ENCODE measurements at regions not wholly inside any gene's neighbourhood (a gene's known extent, or its start where the extent isn't known, plus 50 kb on each side); places are given as distances from the start of the nearest gene placed in this dataset.

DNA sequence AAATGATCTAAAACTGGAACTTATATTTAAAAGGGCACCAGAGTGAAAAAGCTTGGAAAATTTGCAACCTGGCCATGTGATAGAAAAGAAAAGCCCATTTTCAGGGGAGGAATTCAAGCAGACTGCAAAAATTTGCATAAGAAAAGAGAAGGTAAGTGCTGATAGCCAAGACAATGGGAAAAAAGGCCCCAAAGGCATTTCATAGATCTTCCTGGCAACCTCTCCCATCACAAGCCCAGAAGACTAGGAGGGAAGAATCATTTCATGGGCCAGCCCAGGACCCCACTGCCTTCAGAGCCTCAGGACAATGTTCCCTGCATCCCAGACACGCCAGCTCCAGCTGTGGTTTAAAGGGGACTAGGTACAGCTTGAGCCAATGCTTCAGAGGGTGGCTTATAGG lies 887.3 kb upstream of the DIAPH2 start:
- Histone ChIP-seq H3K27me3 (ENCODE audit: control insufficient read depth in 4 of 4, insufficient read depth in 4 of 4, low read length in 3 of 4) (no peaks in the 10 kb centered on the region), H3K9ac (ENCODE audit: low read depth in 1 of 2, low read length in 2 of 2) (no peak overlapping the region), H3K27ac (ENCODE audit: low read depth in 1 of 2, low read length in 2 of 2) (no peak overlapping the region), H3K4me1 (ENCODE audit: control insufficient read depth in 4 of 4, insufficient read depth in 4 of 4, low read length in 3 of 4) (no peaks in the 10 kb centered on the region), H3K4me3 (ENCODE audit: low read depth in 1 of 3, low read length in 3 of 3) (no peak overlapping the region), H3K9me3 (ENCODE audit: control insufficient read depth in 4 of 4, low read length in 3 of 4) (no peaks in the 10 kb centered on the region), H3K36me3 (ENCODE audit: control insufficient read depth in 4 of 4, insufficient read depth in 3 of 4, low read depth in 1 of 4, low read length in 3 of 4) (no peaks in the 10 kb centered on the region)
- no peak for DNase-seq (ENCODE audit: low spot score)
- WGBS: 74% methylated on average over 1 of the region's 1 CpG
- TF ChIP-seq FOXA2 (IDR thresholded peaks at IDR 0.05) (no peak), HNF4A (conservative IDR thresholded peaks at IDR 0.05) (no peak), MAX (IDR thresholded peaks at IDR 0.05) (no peak), YY1 (IDR thresholded peaks at IDR 0.05) (no peak), RAD21 (IDR thresholded peaks at IDR 0.05) (no peak), EGR1 (IDR thresholded peaks at IDR 0.05; ENCODE audit: low read depth in 2 of 2) (no peak), JUND (IDR thresholded peaks at IDR 0.05) (no peak), HNF4G (IDR thresholded peaks at IDR 0.05) (no peak), TAF1 (conservative IDR thresholded peaks at IDR 0.05) (no peak)
- TF ChIP-seq, protein P1, sequence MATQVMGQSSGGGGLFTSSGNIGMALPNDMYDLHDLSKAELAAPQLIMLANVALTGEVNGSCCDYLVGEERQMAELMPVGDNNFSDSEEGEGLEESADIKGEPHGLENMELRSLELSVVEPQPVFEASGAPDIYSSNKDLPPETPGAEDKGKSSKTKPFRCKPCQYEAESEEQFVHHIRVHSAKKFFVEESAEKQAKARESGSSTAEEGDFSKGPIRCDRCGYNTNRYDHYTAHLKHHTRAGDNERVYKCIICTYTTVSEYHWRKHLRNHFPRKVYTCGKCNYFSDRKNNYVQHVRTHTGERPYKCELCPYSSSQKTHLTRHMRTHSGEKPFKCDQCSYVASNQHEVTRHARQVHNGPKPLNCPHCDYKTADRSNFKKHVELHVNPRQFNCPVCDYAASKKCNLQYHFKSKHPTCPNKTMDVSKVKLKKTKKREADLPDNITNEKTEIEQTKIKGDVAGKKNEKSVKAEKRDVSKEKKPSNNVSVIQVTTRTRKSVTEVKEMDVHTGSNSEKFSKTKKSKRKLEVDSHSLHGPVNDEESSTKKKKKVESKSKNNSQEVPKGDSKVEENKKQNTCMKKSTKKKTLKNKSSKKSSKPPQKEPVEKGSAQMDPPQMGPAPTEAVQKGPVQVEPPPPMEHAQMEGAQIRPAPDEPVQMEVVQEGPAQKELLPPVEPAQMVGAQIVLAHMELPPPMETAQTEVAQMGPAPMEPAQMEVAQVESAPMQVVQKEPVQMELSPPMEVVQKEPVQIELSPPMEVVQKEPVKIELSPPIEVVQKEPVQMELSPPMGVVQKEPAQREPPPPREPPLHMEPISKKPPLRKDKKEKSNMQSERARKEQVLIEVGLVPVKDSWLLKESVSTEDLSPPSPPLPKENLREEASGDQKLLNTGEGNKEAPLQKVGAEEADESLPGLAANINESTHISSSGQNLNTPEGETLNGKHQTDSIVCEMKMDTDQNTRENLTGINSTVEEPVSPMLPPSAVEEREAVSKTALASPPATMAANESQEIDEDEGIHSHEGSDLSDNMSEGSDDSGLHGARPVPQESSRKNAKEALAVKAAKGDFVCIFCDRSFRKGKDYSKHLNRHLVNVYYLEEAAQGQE (IDR thresholded peaks at IDR 0.05): no peak
- TF ChIP-seq, protein P2, sequence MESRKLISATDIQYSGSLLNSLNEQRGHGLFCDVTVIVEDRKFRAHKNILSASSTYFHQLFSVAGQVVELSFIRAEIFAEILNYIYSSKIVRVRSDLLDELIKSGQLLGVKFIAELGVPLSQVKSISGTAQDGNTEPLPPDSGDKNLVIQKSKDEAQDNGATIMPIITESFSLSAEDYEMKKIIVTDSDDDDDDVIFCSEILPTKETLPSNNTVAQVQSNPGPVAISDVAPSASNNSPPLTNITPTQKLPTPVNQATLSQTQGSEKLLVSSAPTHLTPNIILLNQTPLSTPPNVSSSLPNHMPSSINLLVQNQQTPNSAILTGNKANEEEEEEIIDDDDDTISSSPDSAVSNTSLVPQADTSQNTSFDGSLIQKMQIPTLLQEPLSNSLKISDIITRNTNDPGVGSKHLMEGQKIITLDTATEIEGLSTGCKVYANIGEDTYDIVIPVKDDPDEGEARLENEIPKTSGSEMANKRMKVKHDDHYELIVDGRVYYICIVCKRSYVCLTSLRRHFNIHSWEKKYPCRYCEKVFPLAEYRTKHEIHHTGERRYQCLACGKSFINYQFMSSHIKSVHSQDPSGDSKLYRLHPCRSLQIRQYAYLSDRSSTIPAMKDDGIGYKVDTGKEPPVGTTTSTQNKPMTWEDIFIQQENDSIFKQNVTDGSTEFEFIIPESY (IDR thresholded peaks at IDR 0.05): no peak
- TF ChIP-seq, protein P3, sequence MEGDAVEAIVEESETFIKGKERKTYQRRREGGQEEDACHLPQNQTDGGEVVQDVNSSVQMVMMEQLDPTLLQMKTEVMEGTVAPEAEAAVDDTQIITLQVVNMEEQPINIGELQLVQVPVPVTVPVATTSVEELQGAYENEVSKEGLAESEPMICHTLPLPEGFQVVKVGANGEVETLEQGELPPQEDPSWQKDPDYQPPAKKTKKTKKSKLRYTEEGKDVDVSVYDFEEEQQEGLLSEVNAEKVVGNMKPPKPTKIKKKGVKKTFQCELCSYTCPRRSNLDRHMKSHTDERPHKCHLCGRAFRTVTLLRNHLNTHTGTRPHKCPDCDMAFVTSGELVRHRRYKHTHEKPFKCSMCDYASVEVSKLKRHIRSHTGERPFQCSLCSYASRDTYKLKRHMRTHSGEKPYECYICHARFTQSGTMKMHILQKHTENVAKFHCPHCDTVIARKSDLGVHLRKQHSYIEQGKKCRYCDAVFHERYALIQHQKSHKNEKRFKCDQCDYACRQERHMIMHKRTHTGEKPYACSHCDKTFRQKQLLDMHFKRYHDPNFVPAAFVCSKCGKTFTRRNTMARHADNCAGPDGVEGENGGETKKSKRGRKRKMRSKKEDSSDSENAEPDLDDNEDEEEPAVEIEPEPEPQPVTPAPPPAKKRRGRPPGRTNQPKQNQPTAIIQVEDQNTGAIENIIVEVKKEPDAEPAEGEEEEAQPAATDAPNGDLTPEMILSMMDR (IDR thresholded peaks at IDR 0.05; ENCODE audit: low read depth, low read length, missing input control): no peak

DNA sequence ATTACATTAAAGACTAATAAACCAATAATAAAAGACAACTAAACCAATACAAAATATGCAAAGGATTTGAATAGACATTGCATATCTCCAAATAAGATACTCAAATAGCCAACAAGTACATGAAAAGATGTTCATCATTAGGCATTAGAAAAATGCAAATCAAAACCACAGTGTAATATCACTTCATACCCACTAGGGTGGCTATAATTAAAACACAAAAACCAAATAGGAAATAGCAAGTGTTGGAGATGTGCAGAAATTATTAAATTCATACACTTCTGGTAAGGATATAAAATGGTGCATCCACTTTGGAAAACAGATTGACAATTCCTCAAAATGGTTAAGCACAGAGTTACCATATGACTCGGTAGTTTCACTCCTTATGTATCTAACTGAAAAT lies 860.8 kb upstream of the DIAPH2 start:
- Histone ChIP-seq H3K4me1 (ENCODE audit: control insufficient read depth in 4 of 4, insufficient read depth in 4 of 4, low read length in 3 of 4) (no peaks in the 10 kb centered on the region), H3K9me3 (ENCODE audit: control insufficient read depth in 4 of 4, low read length in 3 of 4) (no peaks in the 10 kb centered on the region), H3K27ac (ENCODE audit: low read depth in 1 of 2, low read length in 2 of 2) (no peak overlapping the region), H3K4me3 (ENCODE audit: low read depth in 1 of 3, low read length in 3 of 3) (no peak overlapping the region), H3K27me3 (ENCODE audit: control insufficient read depth in 4 of 4, insufficient read depth in 4 of 4, low read length in 3 of 4) (peaks cover 0 to 3% (median 0%) of the 10 kb centered on the region in 4 donors), H3K36me3 (ENCODE audit: control insufficient read depth in 4 of 4, insufficient read depth in 3 of 4, low read depth in 1 of 4, low read length in 3 of 4) (no peaks in the 10 kb centered on the region), H3K9ac (ENCODE audit: low read depth in 1 of 2, low read length in 2 of 2) (no peak overlapping the region)
- WGBS: 95% methylated on average over 1 of the region's 1 CpG
- no peak for TF ChIP-seq MAX (IDR thresholded peaks at IDR 0.05)
- TF ChIP-seq FOXA1 (IDR thresholded peaks at IDR 0.05): no peak
- DNase-seq (ENCODE audit: low spot score): no peak
